ENCODE measurements at regions not wholly inside any gene's neighbourhood (a gene's known extent, or its start where the extent isn't known, plus 50 kb on each side); places are given as distances from the start of the nearest gene placed in this dataset.

DNA sequence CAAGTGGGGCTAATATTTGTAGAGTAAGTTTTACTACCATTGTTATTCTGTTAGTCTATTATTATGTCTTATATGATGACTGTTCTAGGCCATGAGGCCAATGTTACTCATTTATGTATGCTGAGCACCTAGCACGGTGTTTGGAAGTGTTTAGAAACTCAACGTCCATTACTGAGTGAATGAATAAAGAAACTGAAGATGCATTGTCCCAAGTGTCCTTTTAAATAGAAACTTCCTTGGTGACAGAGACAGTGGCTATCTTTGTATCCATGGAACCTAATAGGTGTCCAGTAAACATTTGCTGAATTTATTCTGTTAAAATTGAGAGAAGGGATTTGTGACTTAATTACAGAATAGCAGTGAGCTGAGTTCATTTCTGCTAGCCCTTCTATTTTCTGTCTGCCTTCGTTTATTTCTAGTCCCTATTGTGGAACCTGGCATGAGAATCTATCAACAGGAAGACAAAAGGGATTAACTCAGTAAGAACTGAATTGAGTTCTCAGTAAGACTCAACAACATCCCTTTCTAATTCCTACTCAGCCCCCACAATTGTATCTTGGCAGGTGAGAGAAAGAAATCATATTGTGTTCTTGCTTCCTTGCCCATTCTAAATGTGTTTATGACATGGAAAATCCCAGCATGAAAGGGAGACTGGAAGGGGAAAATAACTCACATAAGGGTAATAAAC is 246.6 kb upstream of the LRRC3B start:
- no peak for DNase-seq (ENCODE audit: extremely low spot score in 2 of 2)
- H3K27me3 ChIP-seq = no peaks in the 10 kb centered on the region
- H3K4me1 ChIP-seq = no peaks in the 10 kb centered on the region
- H3K36me3 ChIP-seq = no peaks in the 10 kb centered on the region
- no peaks in the 10 kb centered on the region for H3K9me3 ChIP-seq
- no peak overlapping the region for H3K4me3 ChIP-seq
- intact Hi-C loops (cut with DNase I) = no loop called here
- TF ChIP-seq CTCF (IDR thresholded peaks at IDR 0.05) (no peak), POLR2AphosphoS5 (IDR thresholded peaks at IDR 0.05; ENCODE audit: insufficient read depth in 1 of 2, low read depth in 1 of 2) (no peak), POLR2A (IDR thresholded peaks at IDR 0.05) (no peak)
- no peak overlapping the region for H3K27ac ChIP-seq

DNA sequence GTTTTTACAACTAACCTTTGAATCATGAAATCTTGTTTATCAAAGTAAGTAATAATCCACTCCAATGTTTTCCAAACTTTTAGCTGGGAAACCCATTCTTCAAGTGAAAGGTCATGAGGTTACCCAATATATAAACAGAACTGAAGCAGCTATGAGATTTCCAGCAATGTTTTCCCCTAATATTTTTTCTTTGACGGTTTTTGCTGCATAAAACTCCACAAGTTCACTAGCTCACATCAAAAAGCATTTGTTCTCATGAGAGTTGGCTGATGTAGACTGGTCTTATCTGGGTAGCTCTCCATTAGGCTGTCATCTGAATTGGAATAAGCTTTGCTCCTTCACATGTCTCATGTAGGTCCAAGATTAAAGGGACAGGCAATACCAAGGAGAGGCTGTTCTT is 241.2 kb upstream of the LRRC3B start:
- DNase-seq (ENCODE audit: extremely low spot score in 2 of 2) = no peak
- Histone ChIP-seq H3K27ac (no peak overlapping the region), H3K27me3 (no peaks in the 10 kb centered on the region), H3K36me3 (no peaks in the 10 kb centered on the region), H3K4me3 (no peak overlapping the region), H3K4me1 (no peaks in the 10 kb centered on the region), H3K9me3 (no peaks in the 10 kb centered on the region)
- intact Hi-C loops (cut with DNase I) = no loop called here
- no peak for TF ChIP-seq CTCF (IDR thresholded peaks at IDR 0.05)

DNA sequence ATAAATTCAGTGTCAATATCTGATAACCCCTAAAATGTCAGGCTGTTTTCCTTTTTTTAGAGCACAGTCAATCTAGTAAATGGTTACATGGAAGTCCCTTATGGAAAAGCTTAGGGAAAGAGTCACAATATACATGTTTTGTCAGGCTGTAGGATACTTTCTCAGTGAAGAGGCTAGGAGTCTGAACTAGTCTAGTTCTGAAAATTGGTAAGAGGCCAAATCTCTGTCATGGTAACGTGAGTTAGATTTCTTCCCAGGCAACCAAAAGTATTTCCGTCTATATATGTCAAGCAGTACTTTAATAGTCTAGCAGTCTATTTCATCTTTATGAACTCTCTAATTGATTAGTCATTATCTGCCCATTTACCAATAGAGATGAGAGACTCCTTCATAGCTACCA is 215.9 kb upstream of the LRRC3B start:
- DNase-seq (ENCODE audit: extremely low spot score in 2 of 2) = no peak
- H3K4me1 ChIP-seq = no peaks in the 10 kb centered on the region
- TF ChIP-seq POLR2AphosphoS5 (IDR thresholded peaks at IDR 0.05; ENCODE audit: insufficient read depth in 1 of 2, low read depth in 1 of 2) (no peak), CTCF (IDR thresholded peaks at IDR 0.05) (no peak), POLR2A (IDR thresholded peaks at IDR 0.05) (no peak)
- no peak overlapping the region for H3K27ac ChIP-seq
- no peak overlapping the region for H3K4me3 ChIP-seq
- H3K9me3 ChIP-seq = no peaks in the 10 kb centered on the region
- no peaks in the 10 kb centered on the region for H3K36me3 ChIP-seq
- intact Hi-C loops (cut with DNase I) = no loop called here
- no peaks in the 10 kb centered on the region for H3K27me3 ChIP-seq

- no peak for TF ChIP-seq POLR2A (IDR thresholded peaks at IDR 0.05)
- no peak for TF ChIP-seq CTCF (IDR thresholded peaks at IDR 0.05)
- no peak for TF ChIP-seq POLR2AphosphoS5 (IDR thresholded peaks at IDR 0.05; ENCODE audit: insufficient read depth in 1 of 2, low read depth in 1 of 2)
- Histone ChIP-seq H3K36me3 (no peaks in the 10 kb centered on the region), H3K27me3 (no peaks in the 10 kb centered on the region), H3K27ac (no peak overlapping the region), H3K4me3 (no peak overlapping the region), H3K4me1 (no peaks in the 10 kb centered on the region), H3K9me3 (no peaks in the 10 kb centered on the region)
- DNase-seq (ENCODE audit: extremely low spot score in 2 of 2) = no peak
- intact Hi-C loops (cut with DNase I) = no loop called here
Observed at GRCh38 chr3:26418553-26418952, 204.0 kb upstream of the LRRC3B start.

- intact Hi-C loops (cut with DNase I) = no loop called here
- Histone ChIP-seq H3K27ac (no peak overlapping the region), H3K4me1 (no peaks in the 10 kb centered on the region), H3K27me3 (no peaks in the 10 kb centered on the region), H3K9me3 (no peaks in the 10 kb centered on the region), H3K4me3 (no peak overlapping the region), H3K36me3 (no peaks in the 10 kb centered on the region)
- DNase-seq (ENCODE audit: extremely low spot score in 2 of 2) = no peak
- TF ChIP-seq POLR2AphosphoS5 (IDR thresholded peaks at IDR 0.05; ENCODE audit: insufficient read depth in 1 of 2, low read depth in 1 of 2) = no peak
- TF ChIP-seq POLR2A (IDR thresholded peaks at IDR 0.05) = no peak
- TF ChIP-seq CTCF (IDR thresholded peaks at IDR 0.05) = no peak
Observed at GRCh38 chr3:26422415-26422814, 200.2 kb upstream of the LRRC3B start.

Measured in vagina (tissue), 2 donors.